Head of caudate nucleus (tissue), 42 donors: ENCODE measurements at regions not wholly inside any gene's neighbourhood (a gene's known extent, or its start where the extent isn't known, plus 50 kb on each side); places are given as distances from the start of the nearest gene placed in this dataset.
"Not testable (repeated sequence)": the region's sequence is repeated elsewhere in the genome, so short reads cannot be mapped to it uniquely, and the experiment has no call there.

ENCODE experiments used
- DNase-seq, 42 donors: peaks; one replicate each; pipeline versions ENCODE4 v3.0.0 to v3.0.0-alpha.2; 2020 to 2021; ENCODE audit warnings: mixed read lengths in 7 of 42
- intact Hi-C: fragments of 100-400 bp; cut with DNase I; formaldehyde crosslinking; loops from one replicate; pipeline ENCODE4 v1.15.0; 2022

DNA sequence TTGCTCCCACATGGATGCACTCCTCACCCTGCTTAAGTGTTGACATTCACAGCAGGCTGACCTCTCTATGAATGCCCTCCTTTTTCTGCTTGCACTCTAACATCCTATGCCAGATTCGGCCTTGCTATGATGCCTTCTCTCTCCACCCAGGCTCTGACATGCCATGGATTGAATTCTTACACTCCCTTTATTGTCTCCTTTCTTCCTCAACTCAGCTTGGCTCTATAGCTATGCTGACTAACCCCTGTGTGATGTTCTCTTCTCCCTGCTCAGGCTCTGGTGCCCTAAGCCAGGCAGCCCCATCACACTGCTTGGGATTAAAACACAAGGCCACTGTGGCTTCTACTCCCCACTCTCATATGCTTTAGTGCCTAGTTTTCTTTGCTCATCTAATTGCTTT is 563.7 kb downstream of the NSUN3 start:
- DNase-seq: no peak
- intact Hi-C loops: no loop called here

GRCh38 chr3:94627689-94628088 is 564.8 kb downstream of the NSUN3 start:
- no peak for DNase-seq
- intact Hi-C loops: no loop called here

DNA sequence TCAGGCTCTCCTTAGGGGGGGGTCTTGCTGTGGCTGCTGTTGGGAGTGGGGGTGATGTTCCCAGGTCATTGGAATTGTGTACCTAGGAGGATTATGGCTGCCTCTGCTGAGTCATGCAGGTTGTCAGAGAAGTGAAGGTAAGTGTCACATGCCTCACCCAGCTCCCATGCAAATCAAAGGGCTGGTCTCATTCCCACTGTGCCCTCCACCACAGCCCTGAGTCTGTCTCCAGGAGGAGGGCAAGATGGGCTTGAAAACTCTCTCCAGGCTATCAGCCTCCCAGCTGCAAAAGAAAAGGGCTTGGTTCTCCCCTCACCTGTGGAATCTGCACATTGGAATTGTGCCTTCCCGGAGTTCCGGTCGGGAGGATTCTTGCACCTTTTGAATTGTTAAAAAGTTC is 580.5 kb downstream of the NSUN3 start:
- intact Hi-C loops: no loop called here
- no peak for DNase-seq

GRCh38 chr3:94645790-94646189 is 582.9 kb downstream of the NSUN3 start:
- DNase-seq: no peak

DNA sequence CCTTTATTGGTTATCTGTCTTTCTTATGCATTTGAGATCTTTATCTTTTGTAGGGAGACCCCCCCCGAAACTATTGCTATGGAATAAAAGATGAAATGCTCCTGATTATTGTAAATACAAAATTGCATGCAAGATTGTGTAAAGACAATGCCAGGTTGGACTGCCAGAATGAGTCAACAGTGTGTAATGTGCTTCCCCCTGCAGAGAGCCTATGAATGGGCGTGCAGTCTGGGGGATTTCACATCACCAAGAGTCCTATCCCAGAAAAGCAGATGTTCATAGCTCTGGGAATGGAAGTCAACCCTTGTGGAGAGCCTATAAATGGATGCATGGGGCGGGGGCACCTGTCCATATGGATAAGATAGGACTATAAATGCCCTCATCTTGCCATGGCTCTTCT is 584.3 kb downstream of the NSUN3 start:
- DNase-seq: no peak
- intact Hi-C loops: no loop called here

More at GRCh38 chr3:94645790-94646189, 582.9 kb downstream of the NSUN3 start:
- intact Hi-C loops: no loop called here

DNA sequence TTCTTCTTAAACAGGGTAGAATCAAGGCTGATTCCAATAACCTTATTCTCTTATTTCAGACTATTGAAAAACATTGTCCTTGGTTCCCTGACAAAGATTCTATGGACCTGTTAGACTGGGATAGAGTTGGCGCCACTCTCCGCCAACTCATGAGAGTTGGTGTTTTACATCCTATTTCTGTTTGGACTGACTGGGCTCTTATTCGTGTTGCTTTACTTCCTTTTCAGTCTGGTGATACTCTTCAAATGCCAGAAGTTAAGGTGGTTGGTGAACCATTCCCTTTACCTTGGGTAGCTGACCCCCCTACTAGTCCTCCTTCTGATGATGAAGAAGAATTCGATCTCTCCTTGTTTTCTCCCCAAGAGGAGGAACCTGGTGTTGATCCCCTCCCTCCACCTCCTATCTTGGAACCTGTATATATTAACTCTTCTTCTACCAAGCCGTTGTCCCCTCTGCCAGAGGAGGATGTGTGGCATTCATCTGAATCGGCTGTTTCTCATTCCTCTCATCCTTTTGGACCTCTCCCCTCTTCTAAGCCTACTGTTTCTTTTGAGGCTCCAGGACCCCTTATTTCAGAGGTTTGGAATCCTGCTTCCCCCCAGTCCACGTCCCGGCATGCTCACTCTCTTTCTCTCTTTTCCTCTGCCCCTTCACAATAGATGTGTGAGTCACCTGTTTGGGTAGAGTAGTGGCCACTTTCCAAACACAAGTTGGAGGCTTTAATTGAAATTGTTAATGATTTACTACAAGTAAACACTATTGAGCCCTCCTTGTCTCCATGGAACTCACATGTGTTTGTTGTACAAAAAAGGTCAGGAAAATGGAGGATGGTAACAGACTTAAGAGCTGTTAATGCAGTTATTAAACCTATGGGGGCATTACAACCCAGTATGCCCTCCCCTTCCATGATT is 585.7 kb downstream of the NSUN3 start:
- intact Hi-C loops, DNase-seq: not testable (repeated sequence)

GRCh38 chr3:94654096-94654495 is 591.2 kb downstream of the NSUN3 start:
- no peak for DNase-seq
- intact Hi-C loops: no loop called here

DNA sequence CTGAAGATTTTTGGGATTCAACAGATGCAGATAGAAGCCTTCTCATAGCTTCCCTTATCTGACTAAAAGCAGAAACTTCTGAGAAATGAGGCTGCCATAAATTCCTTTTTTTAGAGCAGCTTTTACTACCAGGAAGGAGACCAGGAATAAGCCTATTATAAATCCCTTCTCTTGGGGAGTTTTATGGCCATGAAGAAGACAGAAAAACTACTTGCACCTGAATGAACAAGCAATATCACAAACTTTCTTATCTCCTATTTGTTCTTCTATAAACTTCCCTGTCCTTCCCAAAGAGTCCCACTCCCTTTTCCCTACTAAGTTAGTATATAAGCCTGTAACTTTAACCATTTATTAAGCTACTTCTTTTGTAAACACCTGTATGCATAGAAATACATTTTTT is 603.1 kb downstream of the NSUN3 start:
- DNase-seq: no peak
- intact Hi-C loops: no loop called here

DNA sequence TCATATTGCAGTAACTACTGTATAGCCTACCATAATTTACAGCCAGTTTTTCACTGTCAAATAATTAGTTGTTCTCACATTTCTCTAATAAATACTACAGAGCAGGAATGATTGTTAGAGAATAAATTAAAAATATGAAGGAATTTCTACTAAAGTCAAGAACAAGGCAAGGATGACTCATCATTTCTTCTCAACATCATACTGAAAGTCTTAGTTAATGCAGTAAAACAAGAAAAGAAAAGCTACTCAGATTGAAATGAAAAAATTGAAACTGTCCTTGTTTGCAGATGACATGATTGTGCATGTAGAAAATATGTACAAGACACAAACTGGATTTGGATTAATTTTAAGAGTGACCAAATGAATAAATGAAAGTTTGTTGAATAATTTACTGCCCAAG is 608.2 kb downstream of the NSUN3 start:
- no peak for DNase-seq
- intact Hi-C loops: no loop called here

DNA sequence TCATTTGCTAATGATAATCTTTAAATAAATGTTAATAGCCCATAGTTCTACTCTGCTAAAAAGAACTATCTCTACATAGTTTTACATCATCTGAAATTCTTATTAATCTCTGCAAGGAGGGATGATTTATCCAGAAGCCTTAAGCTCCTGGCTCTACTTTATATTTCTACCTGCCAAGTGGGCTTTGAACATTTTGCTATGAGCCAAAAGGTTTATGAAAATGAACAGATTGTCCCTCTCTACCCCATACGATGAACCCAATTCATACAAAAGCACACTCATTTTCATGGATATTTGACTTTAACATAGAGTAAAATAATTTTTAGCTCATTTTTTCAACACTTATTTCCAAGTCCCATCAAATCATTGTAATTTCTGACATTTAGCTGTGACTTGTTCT is 611.0 kb downstream of the NSUN3 start:
- DNase-seq: no peak
- intact Hi-C loops: no loop called here

GRCh38 chr3:94686208-94686607 is 623.3 kb downstream of the NSUN3 start:
- intact Hi-C loops: no loop called here
- DNase-seq: no peak

GRCh38 chr3:94693997-94694640 is 631.3 kb downstream of the NSUN3 start:
- no peak for DNase-seq
- intact Hi-C loops: no loop called here

DNA sequence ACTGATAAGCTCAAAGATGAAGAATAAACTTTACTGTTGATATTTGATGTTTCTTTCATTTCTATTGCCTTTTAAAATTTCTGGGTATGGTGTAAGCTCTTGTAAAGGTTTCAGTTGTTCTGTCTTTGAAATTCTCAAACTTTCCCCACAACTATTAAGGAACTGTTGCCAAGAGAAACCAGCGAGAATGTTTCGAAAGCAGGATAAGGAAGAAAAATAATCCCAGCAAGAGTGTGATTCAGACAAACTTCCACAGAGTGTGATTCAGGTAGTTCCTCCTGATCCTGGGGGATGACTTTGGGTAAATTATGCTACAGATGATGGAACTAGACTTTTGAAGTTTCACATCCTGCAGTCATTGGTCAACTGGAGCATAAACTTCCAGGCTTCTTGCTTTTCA is 632.0 kb downstream of the NSUN3 start:
- intact Hi-C loops: no loop called here

GRCh38 chr3:94704467-94704866 is 641.6 kb downstream of the NSUN3 start:
- intact Hi-C loops: no loop called here
- no peak for DNase-seq

More for the DNA sequence above, 632.0 kb downstream of the NSUN3 start:
- DNase-seq: no peak

GRCh38 chr3:94709249-94709902 is 646.5 kb downstream of the NSUN3 start:
- intact Hi-C loops: no loop called here
- DNase-seq: no peak

GRCh38 chr3:94714194-94714593 is 651.3 kb downstream of the NSUN3 start:
- no peak for DNase-seq
- intact Hi-C loops: no loop called here

GRCh38 chr3:94716326-94717018 is 653.6 kb downstream of the NSUN3 start:
- DNase-seq: peak in 1 of 42 donors; percentile 1
- intact Hi-C loops: no loop called here

DNA sequence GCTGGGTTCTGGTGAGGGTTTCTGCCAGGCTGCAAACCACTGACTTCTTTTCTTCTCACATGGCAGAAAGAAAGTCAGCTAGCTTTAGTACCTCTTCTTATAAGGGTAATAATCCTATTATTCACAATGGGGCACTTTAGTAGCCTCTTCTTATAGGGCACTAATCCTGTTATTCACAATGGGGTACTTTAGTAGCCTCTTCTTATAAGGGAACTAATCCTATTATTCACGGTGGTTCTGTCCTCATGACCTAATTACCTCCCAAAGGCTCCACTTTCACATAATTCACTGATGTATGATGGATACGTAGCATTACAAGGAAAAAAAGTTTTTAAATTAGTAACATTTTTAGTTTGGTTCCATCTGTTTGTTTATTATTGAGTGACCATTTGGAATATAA is 671.3 kb downstream of the NSUN3 start:
- no peak for DNase-seq
- intact Hi-C loops: no loop called here

- intact Hi-C loops: no loop called here
- no peak for DNase-seq
Observed at GRCh38 chr3:94735354-94735753, 672.5 kb downstream of the NSUN3 start.

DNA sequence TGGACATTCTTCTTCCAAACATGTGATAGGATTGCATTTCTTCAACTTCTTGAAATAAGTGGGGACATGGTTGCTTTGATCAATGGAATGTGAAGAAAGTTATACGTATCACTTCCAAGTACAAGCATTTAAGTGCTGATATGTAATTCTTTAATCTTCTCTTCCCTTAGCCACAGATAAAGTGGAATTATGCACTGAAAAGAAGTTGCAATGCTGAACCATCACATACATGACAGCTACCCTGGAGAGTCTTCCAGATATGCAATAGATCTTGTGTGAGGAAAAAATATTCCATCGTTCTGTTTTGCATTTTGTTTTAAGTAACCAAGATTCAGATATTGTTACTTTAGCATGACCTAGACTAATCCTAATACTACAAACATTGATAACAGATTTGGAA is 674.3 kb downstream of the NSUN3 start:
- intact Hi-C loops: no loop called here
- DNase-seq: no peak
